Neural progenitor cell (in vitro differentiated cells): ENCODE measurements at regions not wholly inside any gene's neighbourhood (a gene's known extent, or its start where the extent isn't known, plus 50 kb on each side); places are given as distances from the start of the nearest gene placed in this dataset.

Source experiments
- DNase-seq: peaks from one replicate; pipeline ENCODE4 v3.0.0-alpha.2; 2016; ENCODE audit warnings: low spot score
- H2AFZ ChIP-seq: fragments of 200-600 bp; sonication (generic); replicated peaks from 2 replicates; pipeline ENCODE4 v1.6.1; 2016; ENCODE audit warnings: antibody characterized with exemption
- H3F3A ChIP-seq: fragments of 200-600 bp; sonication (generic); 2 replicates; pipeline ENCODE4 v1.6.1; 2016; ENCODE audit warnings: antibody characterized with exemption, low read depth
- H3K27ac ChIP-seq: fragments of 200-600 bp; sonication (generic); 2 replicates; pipeline ENCODE4 v1.5.1; 2016; ENCODE audit warnings: mild to moderate bottlenecking
- H3K27me3 ChIP-seq: fragments of 200-600 bp; sonication (generic); 2 replicates; pipeline ENCODE4 v1.6.1; 2016; ENCODE audit warnings: mild to moderate bottlenecking, moderate library complexity
- H3K36me3 ChIP-seq: fragments of 200-600 bp; sonication (generic); 2 replicates; pipeline ENCODE4 v1.5.1; 2016
- H3K4me1 ChIP-seq: fragments of 200-600 bp; sonication (generic); 2 replicates; pipeline ENCODE4 v1.6.1; 2016; ENCODE audit warnings: mixed run types
- H3K4me2 ChIP-seq: fragments of 200-600 bp; sonication (generic); 2 replicates; pipeline ENCODE4 v1.6.1; 2016
- H3K4me3 ChIP-seq: fragments of 200-600 bp; sonication (generic); 2 replicates; pipeline ENCODE4 v1.5.1; 2016
- H3K79me2 ChIP-seq: fragments of 200-600 bp; sonication (generic); 2 replicates; pipeline ENCODE4 v1.6.1; 2016; ENCODE audit warnings: low read depth
- H3K9ac ChIP-seq: fragments of 200-600 bp; sonication (generic); 2 replicates; pipeline ENCODE4 v1.6.1; 2016
- H3K9me3 ChIP-seq: fragments of 200-600 bp; sonication (generic); 2 replicates; pipeline ENCODE4 v1.5.1; 2016; ENCODE audit warnings: low read depth
- H4K20me1 ChIP-seq: fragments of 200-600 bp; sonication (generic); 2 replicates; pipeline ENCODE4 v1.6.1; 2016; ENCODE audit warnings: low read depth
- H3K27ac Mint-ChIP-seq: 3 replicates; pipeline ENCODE4 v1.8.0; 2021; ENCODE audit warnings: mixed read lengths
- H3K27me3 Mint-ChIP-seq: 2 replicates; pipeline ENCODE4 v1.8.0; 2022; ENCODE audit warnings: low read depth, mild to moderate bottlenecking, inconsistent platforms, moderate library complexity, mixed read lengths; ENCODE audit not compliant: insufficient read depth
- H3K36me3 Mint-ChIP-seq: 3 replicates; pipeline ENCODE4 v1.8.0; 2021; ENCODE audit warnings: mixed read lengths
- H3K4me1 Mint-ChIP-seq: 3 replicates; pipeline ENCODE4 v1.8.0; 2021; ENCODE audit warnings: mixed read lengths
- H3K4me3 Mint-ChIP-seq: 3 replicates; pipeline ENCODE4 v1.8.0; 2021; ENCODE audit warnings: mild to moderate bottlenecking, moderate library complexity, mixed read lengths
- H3K9me3 Mint-ChIP-seq: 3 replicates; pipeline ENCODE4 v1.8.0; 2020; ENCODE audit warnings: mixed read lengths
- CTCF ChIP-seq: fragments of 200-600 bp; sonication (generic); IDR thresholded peaks from 2 replicates; pipeline ENCODE4 v1.5.1; 2017; ENCODE audit warnings: antibody characterized with exemption, mild to moderate bottlenecking
- EZH2 ChIP-seq: fragments of 200-600 bp; sonication (generic); IDR thresholded peaks from 2 replicates; pipeline ENCODE4 v1.6.1; 2017; ENCODE audit warnings: antibody characterized with exemption, mild to moderate bottlenecking, moderate library complexity
- EZH2phosphoT487 ChIP-seq: fragments of 200-600 bp; sonication (generic); IDR thresholded peaks from 2 replicates; pipeline ENCODE4 v1.6.1; 2017; ENCODE audit warnings: antibody characterized with exemption

- Histone ChIP-seq H3K27me3 (no peaks in the 10 kb centered on the region), H2AFZ (no peak overlapping the region), H3K9ac (no peak overlapping the region), H3K27ac (no peak overlapping the region), H3F3A (no peaks in the 10 kb centered on the region), H3K4me2 (no peak overlapping the region), H3K79me2 (no peaks in the 10 kb centered on the region), H3K9me3 (no peaks in the 10 kb centered on the region), H3K36me3 (no peaks in the 10 kb centered on the region), H4K20me1 (no peaks in the 10 kb centered on the region), H3K4me3 (no peak overlapping the region), H3K4me1 (no peaks in the 10 kb centered on the region)
- Mint-ChIP-seq H3K4me3 (no peak overlapping the region), H3K36me3 (no peaks in the 10 kb centered on the region), H3K27ac (no peak overlapping the region), H3K9me3 (peaks cover 9% of the 10 kb centered on the region), H3K4me1 (no peaks in the 10 kb centered on the region), H3K27me3 (no peaks in the 10 kb centered on the region)
- no peak for TF ChIP-seq CTCF
- TF ChIP-seq EZH2 = no peak
- TF ChIP-seq EZH2phosphoT487 = no peak
- no peak for DNase-seq
Measured at GRCh38 chr10:56632537-56632936, 271.5 kb upstream of the ZWINT start.

GRCh38 chr10:56624082-56624481, 263.0 kb upstream of the ZWINT start:
- H3K4me3 Mint-ChIP-seq = no peak overlapping the region
- no peak for DNase-seq

GRCh38 chr10:56623064-56623463, 262.0 kb upstream of the ZWINT start:
- Histone ChIP-seq H3F3A (no peaks in the 10 kb centered on the region), H3K79me2 (no peaks in the 10 kb centered on the region), H3K27me3 (no peaks in the 10 kb centered on the region), H3K27ac (no peak overlapping the region), H3K9me3 (no peaks in the 10 kb centered on the region), H3K36me3 (no peaks in the 10 kb centered on the region), H3K4me1 (no peaks in the 10 kb centered on the region), H2AFZ (no peak overlapping the region), H4K20me1 (no peaks in the 10 kb centered on the region), H3K4me2 (no peak overlapping the region), H3K4me3 (no peak overlapping the region), H3K9ac (no peak overlapping the region)
- Mint-ChIP-seq H3K27me3 (no peaks in the 10 kb centered on the region), H3K27ac (no peak overlapping the region), H3K4me1 (no peaks in the 10 kb centered on the region), H3K9me3 (no peaks in the 10 kb centered on the region), H3K4me3 (no peak overlapping the region), H3K36me3 (no peaks in the 10 kb centered on the region)
- no peak for TF ChIP-seq EZH2
- no peak for TF ChIP-seq EZH2phosphoT487
- DNase-seq = no peak

More at GRCh38 chr10:56624082-56624481, 263.0 kb upstream of the ZWINT start:
- H2AFZ ChIP-seq = no peak overlapping the region
- H4K20me1 ChIP-seq = no peaks in the 10 kb centered on the region
- no peak overlapping the region for H3K4me3 ChIP-seq
- H3K27ac Mint-ChIP-seq = no peak overlapping the region
- no peak overlapping the region for H3K27ac ChIP-seq
- H3K4me2 ChIP-seq = no peak overlapping the region
- H3F3A ChIP-seq = no peaks in the 10 kb centered on the region
- H3K36me3 Mint-ChIP-seq = no peaks in the 10 kb centered on the region
- no peaks in the 10 kb centered on the region for H3K79me2 ChIP-seq
- no peaks in the 10 kb centered on the region for H3K27me3 Mint-ChIP-seq
- no peak overlapping the region for H3K9ac ChIP-seq
- no peaks in the 10 kb centered on the region for H3K36me3 ChIP-seq
- H3K27me3 ChIP-seq = no peaks in the 10 kb centered on the region
- TF ChIP-seq CTCF (no peak), EZH2 (no peak), EZH2phosphoT487 (no peak)
- no peaks in the 10 kb centered on the region for H3K4me1 Mint-ChIP-seq
- no peaks in the 10 kb centered on the region for H3K4me1 ChIP-seq
- H3K9me3 Mint-ChIP-seq = no peaks in the 10 kb centered on the region
- no peaks in the 10 kb centered on the region for H3K9me3 ChIP-seq

- H3K9ac ChIP-seq = no peak overlapping the region
- no peak overlapping the region for H3K4me2 ChIP-seq
- no peaks in the 10 kb centered on the region for H3F3A ChIP-seq
- no peak overlapping the region for H3K27ac ChIP-seq
- H3K9me3 ChIP-seq = no peaks in the 10 kb centered on the region
- H3K27me3 ChIP-seq = no peaks in the 10 kb centered on the region
- no peaks in the 10 kb centered on the region for H3K36me3 Mint-ChIP-seq
- H3K27me3 Mint-ChIP-seq = no peaks in the 10 kb centered on the region
- H3K79me2 ChIP-seq = no peaks in the 10 kb centered on the region
- no peak overlapping the region for H2AFZ ChIP-seq
- TF ChIP-seq EZH2 (no peak), EZH2phosphoT487 (no peak), CTCF (no peak)
- no peaks in the 10 kb centered on the region for H4K20me1 ChIP-seq
- H3K36me3 ChIP-seq = no peaks in the 10 kb centered on the region
- no peaks in the 10 kb centered on the region for H3K4me1 ChIP-seq
- no peak overlapping the region for H3K4me3 ChIP-seq
- no peaks in the 10 kb centered on the region for H3K9me3 Mint-ChIP-seq
- no peak overlapping the region for H3K27ac Mint-ChIP-seq
- H3K4me1 Mint-ChIP-seq = no peaks in the 10 kb centered on the region
- DNase-seq = no peak
- no peak overlapping the region for H3K4me3 Mint-ChIP-seq
Measured at GRCh38 chr10:56622335-56622973, 261.4 kb upstream of the ZWINT start.
